Fibroblast of upper back skin (primary cell): ENCODE measurements at regions not wholly inside any gene's neighbourhood (a gene's known extent, or its start where the extent isn't known, plus 50 kb on each side); places are given as distances from the start of the nearest gene placed in this dataset.

ENCODE experiments used
- DNase-seq: peaks from one replicate; pipeline ENCODE4 v3.0.0-alpha.2; 2013

DNA sequence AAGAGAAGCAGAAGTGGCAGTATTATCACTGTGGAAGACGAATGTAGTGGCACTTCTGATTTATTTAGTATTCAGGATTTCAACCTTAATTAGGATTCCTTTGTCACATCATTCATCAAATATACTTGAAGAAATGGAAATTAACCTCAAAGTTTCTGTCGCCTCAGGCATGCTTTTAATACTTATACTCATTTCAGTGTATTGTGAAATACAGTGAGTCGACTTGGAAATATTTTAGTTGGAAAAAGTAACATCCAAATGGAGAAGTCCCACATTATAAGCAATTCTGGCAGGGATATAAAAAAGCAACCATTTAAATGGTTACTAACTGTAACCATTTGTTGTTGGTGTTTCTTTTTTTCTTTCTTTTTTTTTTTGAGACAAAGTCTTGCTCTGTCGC, 648.8 kb downstream of the ARL4A start:
- peak; percentile 81 for DNase-seq

DNA sequence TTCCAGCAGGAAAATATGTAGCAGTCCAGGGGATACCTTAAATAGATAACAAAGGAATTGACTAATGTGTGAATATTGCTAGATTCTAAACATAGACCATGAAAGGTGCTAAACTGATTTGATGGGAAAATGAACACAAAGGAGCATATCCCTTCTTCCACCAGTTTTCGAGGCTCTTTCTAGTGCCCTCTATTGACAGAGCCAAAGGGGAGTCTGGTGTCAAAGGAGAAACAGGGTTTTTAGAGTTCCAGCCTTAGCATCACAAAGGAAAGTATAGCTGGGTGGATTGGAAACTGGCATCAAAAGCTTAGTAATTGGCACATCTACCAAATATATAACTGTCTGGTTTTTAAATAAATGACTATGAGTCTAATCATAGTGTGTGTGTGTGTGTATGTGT, 636.8 kb downstream of the ETV1 start:
- DNase-seq: no peak

- DNase-seq: no peak
Measured at GRCh38 chr7:13359656-13360055, 629.8 kb downstream of the ETV1 start.

- no peak for DNase-seq
Measured at GRCh38 chr7:13386741-13387140, 602.7 kb downstream of the ETV1 start.

GRCh38 chr7:13407911-13408310, 581.6 kb downstream of the ETV1 start:
- no peak for DNase-seq

DNA sequence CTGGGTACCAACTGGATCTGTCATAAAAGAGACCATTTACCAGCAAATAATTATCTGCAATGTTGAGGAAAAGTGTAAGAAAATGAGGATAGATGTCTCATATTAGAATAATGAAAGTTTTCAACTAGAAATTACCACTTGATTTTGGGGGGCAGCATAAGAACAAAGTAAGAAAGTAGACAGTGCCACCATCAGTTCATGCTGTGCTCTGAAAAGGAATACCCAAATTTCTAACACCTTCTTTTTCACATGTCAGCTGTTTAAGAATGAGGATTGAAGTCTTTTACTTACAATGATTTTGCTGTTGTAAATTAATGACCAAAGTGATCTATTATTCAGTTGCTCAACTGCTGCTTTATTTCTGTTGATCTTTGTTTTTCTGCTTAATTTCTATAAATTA, 578.3 kb downstream of the ETV1 start:
- no peak for DNase-seq

- DNase-seq: no peak
Measured at GRCh38 chr7:13411636-13412035, 577.8 kb downstream of the ETV1 start.

DNA sequence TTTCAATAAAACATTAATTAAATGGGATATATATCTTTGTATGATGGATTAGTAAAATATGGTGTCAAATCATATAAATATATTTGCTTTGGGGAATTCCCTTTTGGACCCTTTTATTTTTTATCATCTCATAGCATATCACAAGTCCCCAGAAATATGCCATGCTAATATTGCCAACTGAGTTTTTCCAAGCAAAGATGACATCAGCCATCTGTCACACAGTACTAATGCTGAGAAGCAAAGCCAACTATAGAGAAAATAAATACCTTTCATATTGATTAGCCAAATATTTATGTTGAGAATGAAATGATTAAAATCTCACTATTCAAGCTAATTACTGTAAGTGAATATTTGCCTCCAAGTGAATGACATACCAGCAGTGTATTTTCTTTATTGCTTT, 575.3 kb downstream of the ETV1 start:
- no peak for DNase-seq

GRCh38 chr7:13414661-13415107, 574.8 kb downstream of the ETV1 start:
- peak; percentile 29 for DNase-seq

GRCh38 chr7:13416071-13416470, 573.4 kb downstream of the ETV1 start:
- DNase-seq: no peak

GRCh38 chr7:13416544-13416943, 572.9 kb downstream of the ETV1 start:
- DNase-seq: no peak

- DNase-seq: no peak
Measured at GRCh38 chr7:13420726-13421125, 568.7 kb downstream of the ETV1 start.

DNA sequence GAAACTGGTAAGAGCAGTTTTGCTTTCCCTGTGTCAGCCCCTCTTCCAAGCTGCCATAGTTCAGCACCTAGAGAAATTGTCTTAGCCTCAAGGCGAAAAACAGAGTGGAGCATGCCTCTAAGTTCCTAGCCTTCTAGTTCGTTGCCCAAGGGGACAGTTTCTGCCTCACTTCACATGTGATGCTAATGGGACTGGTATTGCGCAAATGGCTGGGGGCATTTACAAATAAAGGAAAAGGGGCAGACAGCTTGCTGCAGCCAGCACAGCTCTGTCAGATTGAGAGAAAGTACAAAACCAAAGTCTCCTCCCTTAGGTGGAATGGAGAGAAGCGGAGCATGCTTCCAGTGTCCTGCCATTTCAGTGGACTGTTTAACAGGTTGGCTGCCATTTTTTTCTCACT, 567.7 kb downstream of the ETV1 start:
- DNase-seq: no peak

DNA sequence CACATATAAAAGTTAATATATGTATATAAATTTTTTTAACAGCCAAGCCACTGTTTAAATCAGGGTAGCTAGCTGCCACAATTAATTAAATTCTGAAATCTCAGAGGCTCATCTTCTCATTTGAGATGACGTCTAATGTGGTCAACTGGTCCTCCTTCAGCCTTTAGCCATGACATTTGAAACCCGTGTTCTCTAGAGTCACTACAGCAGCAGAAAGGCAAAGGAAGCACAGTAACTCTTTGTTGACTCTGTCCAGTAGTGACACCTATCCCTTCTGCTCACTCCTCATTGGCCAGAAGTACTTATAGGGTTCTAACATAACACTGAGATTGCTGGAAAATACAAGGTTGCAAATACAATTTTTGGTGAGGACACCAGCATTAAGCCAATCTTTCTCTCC, 555.5 kb downstream of the ETV1 start:
- no peak for DNase-seq

DNA sequence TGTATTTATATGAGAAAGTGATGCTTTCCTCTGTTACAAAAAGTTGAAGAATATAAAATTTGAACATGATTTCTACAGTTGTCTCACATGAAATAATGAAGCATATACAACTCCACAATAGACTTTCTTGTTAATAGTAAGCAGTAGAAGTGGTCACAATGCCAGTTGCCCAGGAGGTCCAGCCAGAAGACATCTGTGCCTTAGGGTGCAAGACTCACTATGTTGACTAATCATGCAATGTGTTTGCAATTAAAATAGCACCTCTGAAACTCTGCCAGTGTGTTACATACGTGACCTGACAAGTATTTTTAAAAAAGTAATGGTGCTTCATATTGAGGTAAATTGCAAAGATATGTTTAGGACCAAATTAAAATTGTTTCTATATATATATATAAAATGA, 547.2 kb downstream of the ETV1 start:
- no peak for DNase-seq

DNA sequence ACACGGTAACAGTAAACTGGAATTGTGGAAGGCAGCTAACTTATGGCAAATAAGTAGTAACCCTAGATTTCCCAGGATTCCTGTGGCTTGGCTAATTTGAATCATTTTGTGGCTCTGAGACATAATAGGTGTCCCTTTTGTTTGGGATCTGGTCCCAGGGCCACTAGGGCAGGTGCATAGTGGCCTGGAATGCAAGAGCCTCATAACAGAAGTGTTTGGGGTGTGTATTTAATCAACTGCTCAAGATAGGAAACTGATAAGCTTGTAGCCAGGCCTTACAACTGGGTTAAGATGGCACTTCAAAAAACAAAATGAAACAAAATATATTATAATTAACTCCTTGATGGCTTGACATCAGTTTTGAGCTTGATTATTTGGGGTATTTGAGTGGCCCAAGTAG, 541.8 kb downstream of the ETV1 start:
- no peak for DNase-seq

DNA sequence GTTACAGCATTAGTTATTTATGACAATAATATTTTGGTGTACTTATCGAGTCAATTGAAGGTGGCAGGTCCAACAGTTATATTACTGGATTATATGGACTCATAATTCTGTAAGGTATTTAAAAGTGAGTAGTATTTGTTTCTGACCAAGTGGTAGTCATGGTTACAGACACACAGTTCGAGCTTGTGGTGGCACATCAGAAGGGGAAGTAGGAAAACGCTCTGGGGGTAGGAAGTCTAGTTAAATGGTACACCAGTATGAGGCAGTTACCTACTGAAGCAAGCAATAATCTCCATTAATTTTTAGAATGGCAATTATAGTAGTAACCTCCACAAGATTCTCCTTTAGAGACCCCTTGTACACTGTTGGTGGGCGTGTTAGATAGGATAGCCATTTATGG, 541.2 kb downstream of the ETV1 start:
- DNase-seq: no peak

GRCh38 chr7:13449460-13449859, 540.0 kb downstream of the ETV1 start:
- DNase-seq: no peak

DNA sequence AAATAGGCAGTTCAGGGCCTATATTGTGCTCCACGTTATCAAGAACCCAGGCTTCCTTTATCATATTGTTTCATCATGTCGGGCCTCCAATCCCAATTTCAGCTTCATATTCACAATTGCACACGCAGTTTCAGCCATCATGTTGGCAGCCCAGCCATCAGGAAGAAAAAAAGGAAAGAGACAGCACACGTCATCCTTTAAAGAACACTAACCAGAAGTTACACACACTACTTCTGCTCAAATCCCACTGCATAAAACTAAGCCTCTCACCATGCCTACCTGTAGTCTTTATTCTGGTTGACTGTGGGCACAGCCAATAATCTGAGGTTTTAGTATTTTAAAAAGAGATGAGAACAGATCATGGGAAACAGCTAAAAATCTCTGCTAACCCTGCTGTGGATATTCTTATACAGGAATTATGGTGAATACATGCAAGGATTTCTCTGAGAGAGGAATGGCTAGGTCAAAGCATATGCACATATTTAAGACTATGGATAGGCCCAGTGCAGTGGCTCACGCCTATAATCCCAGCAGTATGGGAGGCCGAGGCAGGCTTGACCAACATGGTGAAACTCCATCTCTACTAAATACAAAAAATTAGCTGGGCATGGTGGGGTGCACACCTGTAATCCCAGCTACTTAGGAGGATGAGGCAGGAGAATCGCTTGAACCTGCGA, 534.4 kb downstream of the ETV1 start:
- no peak for DNase-seq

DNA sequence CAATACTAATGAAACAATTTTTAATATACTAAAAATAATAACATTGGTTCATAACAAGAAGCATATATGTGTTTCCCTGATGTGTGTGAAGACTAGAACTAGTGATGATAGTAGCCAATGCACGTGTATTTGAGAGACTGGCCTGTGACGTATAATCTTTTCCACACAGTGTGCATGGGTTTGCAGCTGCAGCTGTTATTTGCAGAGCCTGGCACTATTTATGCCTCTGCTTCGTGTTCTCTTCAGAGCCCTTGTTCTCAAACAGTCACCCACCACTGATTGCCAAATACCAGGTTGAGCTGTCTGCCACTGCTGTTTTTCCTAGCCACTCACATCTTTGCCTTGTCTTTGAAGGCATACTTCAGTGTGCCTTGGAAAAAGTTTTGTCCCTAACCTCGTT, 531.7 kb downstream of the ETV1 start:
- no peak for DNase-seq

- peak; percentile 8 for DNase-seq
Measured at GRCh38 chr7:13466874-13467547, 522.5 kb downstream of the ETV1 start.

DNA sequence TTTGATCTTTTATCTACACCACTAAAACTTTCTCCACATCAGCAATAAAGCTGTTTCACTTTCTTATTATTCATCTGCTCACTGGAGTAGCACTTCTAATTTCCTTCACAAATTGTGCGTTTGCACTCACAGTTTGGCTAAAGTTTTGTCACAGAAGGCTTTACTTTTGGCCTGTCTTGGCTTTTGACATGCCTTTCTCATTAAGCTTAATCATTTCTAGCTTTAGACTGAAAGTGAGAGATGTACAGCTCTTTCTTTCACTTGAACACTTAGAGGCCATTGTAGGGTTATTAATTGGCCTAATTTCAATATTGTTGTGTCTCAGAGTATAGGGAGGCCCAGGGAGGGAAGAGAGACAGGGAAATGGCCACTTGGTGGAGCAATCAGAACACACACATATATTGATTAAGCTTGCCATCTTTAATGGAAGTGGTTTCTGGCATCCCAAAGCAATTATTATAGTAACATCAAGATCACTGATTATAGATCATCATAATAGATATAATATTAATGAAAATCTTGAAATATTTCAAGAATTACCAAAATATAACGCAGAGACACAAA, 512.5 kb downstream of the ETV1 start:
- peak; percentile 0 for DNase-seq

DNA sequence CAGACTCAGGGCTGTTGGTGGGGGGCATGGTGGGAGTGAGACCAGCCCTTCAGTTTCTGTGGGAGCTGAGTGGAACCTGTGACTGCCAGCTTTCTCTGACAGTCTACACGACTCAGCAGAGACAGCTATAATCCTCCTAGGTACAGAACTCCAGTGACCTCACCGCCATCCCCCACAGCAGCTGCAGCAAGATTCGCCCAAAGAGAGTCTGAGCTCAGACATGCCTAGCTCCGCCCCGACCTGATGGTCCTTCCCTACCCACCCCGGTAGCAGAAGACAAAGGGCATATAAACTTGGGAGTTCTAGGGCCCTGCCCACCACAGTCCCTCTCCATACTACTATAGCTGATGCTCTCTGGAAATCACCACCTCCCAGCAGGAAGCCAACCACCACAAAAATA, 500.1 kb downstream of the ETV1 start:
- no peak for DNase-seq

DNA sequence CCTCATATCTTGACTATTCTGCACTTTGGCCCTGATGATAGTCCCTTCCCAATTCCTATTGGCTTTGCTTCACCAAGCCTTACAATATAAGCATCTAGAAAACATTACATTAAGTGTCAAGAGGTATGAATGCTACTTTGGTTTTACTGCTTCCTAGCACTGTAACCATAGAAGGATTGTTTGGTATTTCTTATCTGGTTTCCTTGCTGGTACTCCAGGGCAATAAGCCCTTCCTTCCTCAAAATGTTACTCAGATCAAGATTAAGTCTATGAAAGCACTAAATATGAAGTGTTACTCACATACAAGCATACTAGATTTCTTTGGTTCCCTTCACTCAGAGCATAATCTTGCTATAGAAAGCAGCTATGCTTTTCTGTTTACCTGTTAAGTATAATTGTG, 492.5 kb downstream of the ETV1 start:
- DNase-seq: no peak

DNA sequence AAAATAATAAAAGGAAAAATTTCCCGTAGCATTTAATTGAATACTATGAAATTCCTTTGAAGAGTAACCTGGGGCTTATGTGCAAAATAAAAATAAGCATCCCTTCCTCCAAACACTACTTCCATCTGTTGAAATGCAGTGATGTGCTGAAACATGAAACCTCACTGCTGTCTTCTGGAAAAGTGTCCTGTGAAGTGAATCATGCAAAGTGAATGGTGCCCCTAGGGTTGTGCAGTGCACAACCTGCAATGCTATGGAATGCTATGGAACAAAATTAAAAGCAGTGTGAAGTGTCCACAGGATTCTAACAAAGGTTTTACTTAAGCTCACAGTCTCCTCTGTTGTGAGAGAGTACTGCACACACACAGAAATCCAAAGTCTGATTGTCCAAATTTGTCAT, 480.9 kb downstream of the ETV1 start:
- DNase-seq: peak; percentile 8
